ENCODE measurements at regions not wholly inside any gene's neighbourhood (a gene's known extent, or its start where the extent isn't known, plus 50 kb on each side); places are given as distances from the start of the nearest gene placed in this dataset.

GRCh38 chr1:199081739-199082138 lies 442.9 kb downstream of the PTPRC start:
- ATAC-seq (ENCODE audit: insufficient read depth, low read depth): no peak
- Histone ChIP-seq H4K20me1 (ENCODE audit: insufficient read depth, low read length) (no peaks in the 10 kb centered on the region), H3K9ac (ENCODE audit: low read depth, low read length) (no peak overlapping the region), H3K79me2 (ENCODE audit: insufficient read depth, low read length) (peaks cover 19% of the 10 kb centered on the region), H3K9me3 (ENCODE audit: insufficient read depth, low read length, severe bottlenecking) (no peaks in the 10 kb centered on the region), H3K4me1 (ENCODE audit: insufficient read depth, low read length) (peaks cover 61% of the 10 kb centered on the region), H2AFZ (ENCODE audit: low read depth, low read length) (no peak overlapping the region), H3K27ac (ENCODE audit: low read length) (0 out of 2 replicates have a peak overlapping the region, but pooled peaks have one; percentile 18), H3K4me2 (ENCODE audit: insufficient read depth, low read length) (no peak overlapping the region), H3K27me3 (ENCODE audit: insufficient read depth, low read length, poor library complexity) (no peaks in the 10 kb centered on the region), H3K4me3 (ENCODE audit: low read depth in 1 of 2, low read length in 2 of 2) (no peak overlapping the region), H3K36me3 (ENCODE audit: insufficient read depth, low read length) (no peaks in the 10 kb centered on the region)
- TF ChIP-seq CTCF (IDR thresholded peaks at IDR 0.05; ENCODE audit: borderline replicate concordance, extremely low read depth, low read length, poor library complexity, severe bottlenecking): no peak
- TF ChIP-seq EZH2 (IDR thresholded peaks at IDR 0.05; ENCODE audit: borderline replicate concordance, low read depth, low read length, severe bottlenecking): no peak
- DNase-seq: no peak

GRCh38 chr1:199082778-199083389 lies 444.0 kb downstream of the PTPRC start:
- H3K27ac ChIP-seq (ENCODE audit: low read length): peak overlapping the region; percentile 88
- no peaks in the 10 kb centered on the region for H3K9me3 ChIP-seq (ENCODE audit: insufficient read depth, low read length, severe bottlenecking)
- ATAC-seq (ENCODE audit: insufficient read depth, low read depth) (peak; percentile 25; the same call in 1 of the 3 replicates), DNase-seq (no peak)
- H3K4me3 ChIP-seq (ENCODE audit: low read depth in 1 of 2, low read length in 2 of 2): no peak overlapping the region
- H3K9ac ChIP-seq (ENCODE audit: low read depth, low read length): peak overlapping the region; percentile 7; the same call in 1 of the 2 replicates
- H3K27me3 ChIP-seq (ENCODE audit: insufficient read depth, low read length, poor library complexity): no peaks in the 10 kb centered on the region
- no peaks in the 10 kb centered on the region for H4K20me1 ChIP-seq (ENCODE audit: insufficient read depth, low read length)
- TF ChIP-seq CTCF (IDR thresholded peaks at IDR 0.05; ENCODE audit: borderline replicate concordance, extremely low read depth, low read length, poor library complexity, severe bottlenecking): no peak
- no peak for TF ChIP-seq EZH2 (IDR thresholded peaks at IDR 0.05; ENCODE audit: borderline replicate concordance, low read depth, low read length, severe bottlenecking)
- H2AFZ ChIP-seq (ENCODE audit: low read depth, low read length): peak overlapping the region; percentile 40; the same call in 1 of the 2 replicates
- peaks cover 73% of the 10 kb centered on the region for H3K4me1 ChIP-seq (ENCODE audit: insufficient read depth, low read length)
- H3K79me2 ChIP-seq (ENCODE audit: insufficient read depth, low read length): peaks cover 28% of the 10 kb centered on the region
- no peak overlapping the region for H3K4me2 ChIP-seq (ENCODE audit: insufficient read depth, low read length)
- no peaks in the 10 kb centered on the region for H3K36me3 ChIP-seq (ENCODE audit: insufficient read depth, low read length)

- H3K27ac ChIP-seq (ENCODE audit: low read length): peak overlapping the region; percentile 88
- TF ChIP-seq EZH2 (IDR thresholded peaks at IDR 0.05; ENCODE audit: borderline replicate concordance, low read depth, low read length, severe bottlenecking): no peak
- no peak for TF ChIP-seq CTCF (IDR thresholded peaks at IDR 0.05; ENCODE audit: borderline replicate concordance, extremely low read depth, low read length, poor library complexity, severe bottlenecking)
- no peaks in the 10 kb centered on the region for H3K27me3 ChIP-seq (ENCODE audit: insufficient read depth, low read length, poor library complexity)
- peak overlapping the region; percentile 48; the same call in 1 of the 2 replicates for H2AFZ ChIP-seq (ENCODE audit: low read depth, low read length)
- DNase-seq: no peak
- peaks cover 81% of the 10 kb centered on the region for H3K4me1 ChIP-seq (ENCODE audit: insufficient read depth, low read length)
- peak overlapping the region; percentile 26; the same call in 1 of the 2 replicates for H3K4me2 ChIP-seq (ENCODE audit: insufficient read depth, low read length)
- no peaks in the 10 kb centered on the region for H3K9me3 ChIP-seq (ENCODE audit: insufficient read depth, low read length, severe bottlenecking)
- peaks cover 28% of the 10 kb centered on the region for H3K79me2 ChIP-seq (ENCODE audit: insufficient read depth, low read length)
- H3K36me3 ChIP-seq (ENCODE audit: insufficient read depth, low read length): no peaks in the 10 kb centered on the region
- H4K20me1 ChIP-seq (ENCODE audit: insufficient read depth, low read length): no peaks in the 10 kb centered on the region
- peak overlapping the region; percentile 45 for H3K9ac ChIP-seq (ENCODE audit: low read depth, low read length)
- peak; percentile 44 for ATAC-seq (ENCODE audit: insufficient read depth, low read depth)
- H3K4me3 ChIP-seq (ENCODE audit: low read depth in 1 of 2, low read length in 2 of 2): no peak overlapping the region
Measured at GRCh38 chr1:199083680-199084079, 444.8 kb downstream of the PTPRC start.

Data from DND-41 (cell line).